ENCODE measurements at regions not wholly inside any gene's neighbourhood (a gene's known extent, or its start where the extent isn't known, plus 50 kb on each side); places are given as distances from the start of the nearest gene placed in this dataset.

DNA sequence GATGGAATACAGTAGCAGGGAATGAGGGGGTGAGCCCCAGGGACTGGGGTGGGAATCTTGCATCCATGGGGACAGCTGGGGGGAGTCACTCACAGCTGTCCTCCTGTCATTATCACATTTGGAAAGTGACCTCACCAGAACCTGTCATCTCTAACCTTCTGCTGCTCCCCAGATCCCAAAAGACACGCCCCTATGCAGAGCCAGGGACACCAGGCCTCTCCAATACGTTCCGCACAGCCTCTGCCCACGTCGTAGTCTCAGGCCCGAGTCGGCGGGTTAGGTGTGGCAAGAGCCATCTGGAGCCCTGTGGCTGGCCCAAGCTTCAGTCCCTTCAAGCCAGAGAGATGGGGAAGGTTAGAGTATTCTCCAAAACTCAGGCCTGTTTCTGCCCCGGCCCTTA lies 214.3 kb downstream of the ENGASE start:
- H3K9me3 ChIP-seq, result no peaks in the 10 kb centered on the region
- peaks cover 0 to 91% (median 11%) of the 10 kb centered on the region in 7 donors for H3K27me3 ChIP-seq (replicated peaks in 1 of 7)
- TF ChIP-seq, protein P1, sequence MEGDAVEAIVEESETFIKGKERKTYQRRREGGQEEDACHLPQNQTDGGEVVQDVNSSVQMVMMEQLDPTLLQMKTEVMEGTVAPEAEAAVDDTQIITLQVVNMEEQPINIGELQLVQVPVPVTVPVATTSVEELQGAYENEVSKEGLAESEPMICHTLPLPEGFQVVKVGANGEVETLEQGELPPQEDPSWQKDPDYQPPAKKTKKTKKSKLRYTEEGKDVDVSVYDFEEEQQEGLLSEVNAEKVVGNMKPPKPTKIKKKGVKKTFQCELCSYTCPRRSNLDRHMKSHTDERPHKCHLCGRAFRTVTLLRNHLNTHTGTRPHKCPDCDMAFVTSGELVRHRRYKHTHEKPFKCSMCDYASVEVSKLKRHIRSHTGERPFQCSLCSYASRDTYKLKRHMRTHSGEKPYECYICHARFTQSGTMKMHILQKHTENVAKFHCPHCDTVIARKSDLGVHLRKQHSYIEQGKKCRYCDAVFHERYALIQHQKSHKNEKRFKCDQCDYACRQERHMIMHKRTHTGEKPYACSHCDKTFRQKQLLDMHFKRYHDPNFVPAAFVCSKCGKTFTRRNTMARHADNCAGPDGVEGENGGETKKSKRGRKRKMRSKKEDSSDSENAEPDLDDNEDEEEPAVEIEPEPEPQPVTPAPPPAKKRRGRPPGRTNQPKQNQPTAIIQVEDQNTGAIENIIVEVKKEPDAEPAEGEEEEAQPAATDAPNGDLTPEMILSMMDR (IDR thresholded peaks at IDR 0.05 in 8 of 11, conservative IDR thresholded peaks at IDR 0.05 in 3 of 11), result no peak
- TF ChIP-seq POLR2A (IDR thresholded peaks at IDR 0.05) (no peak), POLR2AphosphoS5 (IDR thresholded peaks at IDR 0.05) (no peak)
- 76 to 81% (median 79%) methylated on average over 9 of the region's 9 CpGs for WGBS, 5 donors
- H3K27ac ChIP-seq, result no peak overlapping the region
- no peaks in the 10 kb centered on the region for H3K4me1 ChIP-seq
- no peak overlapping the region for H3K4me3 ChIP-seq
- intact Hi-C loops (cut with DNase I; ENCODE audit: low total_unique reads), result no loop called here
- no peaks in the 10 kb centered on the region for H3K36me3 ChIP-seq
- no peak for DNase-seq

DNA sequence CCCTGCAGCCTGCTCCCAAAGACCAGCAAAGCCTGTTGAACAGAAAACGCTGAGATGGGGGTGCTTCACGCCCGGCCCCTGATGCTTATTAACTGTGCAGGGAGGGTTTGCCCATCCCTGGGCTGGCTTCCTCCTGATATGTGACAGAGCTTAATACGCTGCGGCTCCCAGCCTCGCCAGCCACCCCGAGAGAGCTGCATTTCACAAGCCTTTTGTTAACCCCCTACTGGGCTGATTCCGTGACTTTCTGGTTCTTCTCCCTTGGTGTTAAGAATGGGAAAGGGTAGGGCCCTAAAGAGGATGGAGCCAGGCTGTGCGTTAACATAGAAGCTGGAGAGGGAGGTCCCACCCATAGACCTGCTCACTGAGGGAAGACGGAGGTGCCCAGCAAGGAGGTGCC lies 211.8 kb downstream of the ENGASE start:
- WGBS, 5 donors, result 21 to 32% (median 25%) methylated on average over 9 to 10 of the region's 10 CpGs
- peaks cover 0 to 90% (median 11%) of the 10 kb centered on the region in 7 donors for H3K27me3 ChIP-seq (replicated peaks in 1 of 7)
- intact Hi-C loops (cut with DNase I; ENCODE audit: low total_unique reads), result no loop called here

DNA sequence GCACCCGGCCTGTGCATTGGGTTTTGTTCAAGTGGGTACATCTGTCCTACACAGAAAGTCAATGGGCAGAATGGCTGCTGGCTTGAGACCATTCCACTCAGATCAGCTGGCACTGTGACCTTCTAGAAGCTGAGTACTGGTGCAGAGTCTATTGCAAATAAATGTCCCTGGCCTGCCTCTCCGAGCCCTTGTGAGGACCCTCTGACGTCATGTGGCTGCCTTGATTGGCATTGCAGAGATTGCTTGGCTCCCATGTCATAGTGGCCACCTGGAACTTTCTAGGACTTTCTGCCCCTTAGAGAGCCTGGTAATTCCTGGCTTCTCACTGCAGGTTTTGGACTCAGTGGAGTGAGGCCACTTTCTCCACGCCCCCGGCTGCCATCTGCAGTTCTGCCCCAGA lies 211.3 kb downstream of the ENGASE start:
- Histone ChIP-seq H3K36me3 (no peaks in the 10 kb centered on the region), H3K4me1 (no peaks in the 10 kb centered on the region), H3K4me3 (no peak overlapping the region), H3K9me3 (no peaks in the 10 kb centered on the region), H3K27me3 (replicated peaks in 1 of 7) (peaks cover 0 to 90% (median 10%) of the 10 kb centered on the region in 7 donors), H3K27ac (no peak overlapping the region)
- no peak for DNase-seq
- WGBS, 5 donors, result 65 to 78% (median 70%) methylated on average over 5 of the region's 5 CpGs
- intact Hi-C loops (cut with DNase I; ENCODE audit: low total_unique reads), result no loop called here
- no peak for TF ChIP-seq POLR2AphosphoS5 (IDR thresholded peaks at IDR 0.05)
- TF ChIP-seq, protein P1 (IDR thresholded peaks at IDR 0.05 in 8 of 11, conservative IDR thresholded peaks at IDR 0.05 in 3 of 11), result no peak
- TF ChIP-seq POLR2A (IDR thresholded peaks at IDR 0.05), result no peak

More for the DNA sequence above, 211.8 kb downstream of the ENGASE start:
- TF ChIP-seq, protein P1 (IDR thresholded peaks at IDR 0.05 in 8 of 11, conservative IDR thresholded peaks at IDR 0.05 in 3 of 11), result no peak
- no peak for TF ChIP-seq POLR2A (IDR thresholded peaks at IDR 0.05)
- no peak for TF ChIP-seq POLR2AphosphoS5 (IDR thresholded peaks at IDR 0.05)
- no peak overlapping the region for H3K27ac ChIP-seq
- H3K4me1 ChIP-seq, result no peaks in the 10 kb centered on the region
- no peak for DNase-seq
- H3K9me3 ChIP-seq, result no peaks in the 10 kb centered on the region
- H3K36me3 ChIP-seq, result no peaks in the 10 kb centered on the region
- H3K4me3 ChIP-seq, result no peak overlapping the region

DNA sequence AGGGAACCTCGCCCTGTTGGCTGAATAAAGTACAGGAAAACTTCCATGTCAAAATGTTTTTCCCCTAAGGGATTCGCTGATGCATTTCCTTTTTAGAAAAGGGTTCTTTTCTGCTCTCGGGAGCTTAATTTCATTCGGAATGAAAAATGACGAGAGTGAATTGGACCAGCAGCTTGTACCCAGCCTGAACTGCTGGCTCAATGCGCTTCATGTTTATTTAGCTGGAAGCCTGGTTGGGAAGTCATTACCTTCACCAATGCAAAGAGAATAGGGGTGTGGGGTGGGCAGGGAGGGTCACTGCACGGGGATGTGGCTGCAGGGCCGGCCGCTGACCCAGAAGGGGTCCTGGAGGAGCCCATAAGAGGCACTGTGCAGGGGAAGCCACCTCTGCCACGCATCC lies 207.7 kb downstream of the ENGASE start:
- H3K27ac ChIP-seq, result no peak overlapping the region
- TF ChIP-seq POLR2A (IDR thresholded peaks at IDR 0.05), result no peak
- no peak for TF ChIP-seq POLR2AphosphoS5 (IDR thresholded peaks at IDR 0.05)
- TF ChIP-seq, protein P1 (IDR thresholded peaks at IDR 0.05 in 8 of 11, conservative IDR thresholded peaks at IDR 0.05 in 3 of 11), result no peak
- no peaks in the 10 kb centered on the region for H3K4me1 ChIP-seq
- H3K9me3 ChIP-seq, result no peaks in the 10 kb centered on the region
- H3K36me3 ChIP-seq, result no peaks in the 10 kb centered on the region
- intact Hi-C loops (cut with DNase I; ENCODE audit: low total_unique reads), result no loop called here
- no peak overlapping the region for H3K4me3 ChIP-seq
- 61 to 72% (median 72%) methylated on average over 7 to 10 of the region's 10 CpGs for WGBS, 5 donors
- no peak for DNase-seq
- peaks cover 0 to 76% (median 0%) of the 10 kb centered on the region in 7 donors for H3K27me3 ChIP-seq (replicated peaks in 1 of 7)
